Sigmoid colon (tissue), 6 donors: ENCODE measurements at regions not wholly inside any gene's neighbourhood (a gene's known extent, or its start where the extent isn't known, plus 50 kb on each side); places are given as distances from the start of the nearest gene placed in this dataset.

Source experiments
- DNase-seq: peaks from one replicate; pipeline ENCODE4 v3.0.0-alpha.2; 2019
- H3K27ac ChIP-seq, 4 donors: fragments of 200-600 bp; sonication (generic); one replicate each; pipeline ENCODE4 v1.5.1; 2016 to 2019; ENCODE audit warnings: mild to moderate bottlenecking in 1 of 4
- H3K27me3 ChIP-seq, 3 donors: fragments of 200-600 bp; sonication (generic); one replicate each; pipeline ENCODE4 v1.5.1; 2019; ENCODE audit warnings: mild to moderate bottlenecking in 1 of 3
- H3K36me3 ChIP-seq, 4 donors: fragments of 200-600 bp; sonication (generic); one replicate each; pipeline ENCODE4 v1.5.1; 2016 to 2019
- H3K4me1 ChIP-seq, 4 donors: fragments of 200-600 bp; sonication (generic); one replicate each; pipeline ENCODE4 v1.5.1; 2017 to 2019
- H3K4me3 ChIP-seq, 4 donors: fragments of 200-600 bp; sonication (generic); one replicate each; pipeline ENCODE4 v1.5.1; 2017 to 2019; ENCODE audit warnings: mild to moderate bottlenecking in 2 of 4, moderate library complexity in 1 of 4
- H3K9me3 ChIP-seq, 4 donors: fragments of 200-600 bp in 3 of 4; sonication (generic) in 3 of 4; one replicate each; pipeline versions ENCODE4 v1.5.1 to v1.6.1; 2013 to 2019
- EP300 ChIP-seq, 4 donors: sonication (generic); formaldehyde crosslinking; IDR thresholded peaks; one replicate each; pipeline ENCODE4 v1.6.1; 2017; ENCODE audit warnings: antibody characterized with exemption in 4 of 4
- POLR2A ChIP-seq, 2 donors: fragments of 450-650 bp; IDR thresholded peaks; one replicate each; pipeline ENCODE4 v1.6.1; 2016; ENCODE audit warnings: antibody characterized with exemption in 2 of 2, mild to moderate bottlenecking in 2 of 2, moderate library complexity in 2 of 2
- POLR2AphosphoS5 ChIP-seq, 4 donors: sonication (generic); formaldehyde crosslinking; IDR thresholded peaks; one replicate each; pipeline ENCODE4 v1.6.1; 2017; ENCODE audit warnings: antibody characterized with exemption in 4 of 4
- WGBS, 2 donors: extraction: QIAGEN DNeasy Blood & Tissue Kit; methylation state at CpG; one replicate each; pipeline ENCODE4 v1.1.7; 2013; 5-methylcytosine and 5-hydroxymethylcytosine counted together
- intact Hi-C: fragments of 100-400 bp; cut with DNase I; formaldehyde crosslinking; loops from one replicate; pipeline ENCODE4 v1.15.1; 2023
- TF ChIP-seq, protein P1 (sequence below), 4 experiments: fragments of 450-650 bp in 3 of 4; fragments of 200-600 bp in 1 of 4; IDR thresholded peaks; one replicate each; pipeline ENCODE4 v1.5.1; 2016 to 2019; ENCODE audit warnings: antibody characterized with exemption in 4 of 4, mild to moderate bottlenecking in 3 of 4, moderate library complexity in 2 of 4
- donor health status: healthy with polysubstance abuse.
- donor health status: healthy.

DNA sequence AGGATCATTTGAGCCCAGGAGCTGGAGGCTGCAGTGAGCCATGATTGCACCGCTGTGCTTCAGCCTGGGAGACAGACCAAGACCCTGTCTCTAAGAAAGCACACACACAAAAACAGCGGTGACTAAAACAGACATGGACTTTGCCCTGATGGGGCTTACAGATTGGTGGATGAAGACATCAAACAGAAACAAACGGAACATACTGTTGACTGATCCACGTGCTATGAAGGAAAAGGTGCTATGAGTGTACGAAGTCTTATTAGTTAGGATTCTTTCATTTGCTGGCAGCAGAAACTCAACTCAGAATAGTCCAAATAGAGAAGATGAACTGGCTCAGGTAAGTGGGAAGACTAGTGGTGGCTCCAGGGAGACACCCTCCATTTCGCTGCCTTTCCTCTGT is 309.8 kb upstream of the N4BP1 start:
- WGBS, 2 donors = 57 to 82% methylated on average over 6 of the region's 6 CpGs
- Histone ChIP-seq H3K36me3 (no peaks in the 10 kb centered on the region), H3K4me3 (no peak overlapping the region), H3K4me1 (no peaks in the 10 kb centered on the region), H3K27me3 (no peaks in the 10 kb centered on the region), H3K27ac (no peak overlapping the region), H3K9me3 (no peaks in the 10 kb centered on the region)
- intact Hi-C loops = no loop called here
- no peak for TF ChIP-seq POLR2A (IDR thresholded peaks at IDR 0.05)
- TF ChIP-seq POLR2AphosphoS5 (IDR thresholded peaks at IDR 0.05) = no peak
- no peak for TF ChIP-seq EP300 (IDR thresholded peaks at IDR 0.05)
- TF ChIP-seq, protein P1, sequence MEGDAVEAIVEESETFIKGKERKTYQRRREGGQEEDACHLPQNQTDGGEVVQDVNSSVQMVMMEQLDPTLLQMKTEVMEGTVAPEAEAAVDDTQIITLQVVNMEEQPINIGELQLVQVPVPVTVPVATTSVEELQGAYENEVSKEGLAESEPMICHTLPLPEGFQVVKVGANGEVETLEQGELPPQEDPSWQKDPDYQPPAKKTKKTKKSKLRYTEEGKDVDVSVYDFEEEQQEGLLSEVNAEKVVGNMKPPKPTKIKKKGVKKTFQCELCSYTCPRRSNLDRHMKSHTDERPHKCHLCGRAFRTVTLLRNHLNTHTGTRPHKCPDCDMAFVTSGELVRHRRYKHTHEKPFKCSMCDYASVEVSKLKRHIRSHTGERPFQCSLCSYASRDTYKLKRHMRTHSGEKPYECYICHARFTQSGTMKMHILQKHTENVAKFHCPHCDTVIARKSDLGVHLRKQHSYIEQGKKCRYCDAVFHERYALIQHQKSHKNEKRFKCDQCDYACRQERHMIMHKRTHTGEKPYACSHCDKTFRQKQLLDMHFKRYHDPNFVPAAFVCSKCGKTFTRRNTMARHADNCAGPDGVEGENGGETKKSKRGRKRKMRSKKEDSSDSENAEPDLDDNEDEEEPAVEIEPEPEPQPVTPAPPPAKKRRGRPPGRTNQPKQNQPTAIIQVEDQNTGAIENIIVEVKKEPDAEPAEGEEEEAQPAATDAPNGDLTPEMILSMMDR (IDR thresholded peaks at IDR 0.05) = no peak
- DNase-seq = no peak

GRCh38 chr16:48918520-48919258 is 308.7 kb upstream of the N4BP1 start:
- no peak overlapping the region for H3K27ac ChIP-seq
- DNase-seq = no peak
- H3K36me3 ChIP-seq = no peaks in the 10 kb centered on the region
- TF ChIP-seq POLR2AphosphoS5 (IDR thresholded peaks at IDR 0.05) (no peak), EP300 (IDR thresholded peaks at IDR 0.05) (no peak), POLR2A (IDR thresholded peaks at IDR 0.05) (no peak)
- TF ChIP-seq, protein P1 (IDR thresholded peaks at IDR 0.05) = no peak
- intact Hi-C loops = no loop called here
- no peaks in the 10 kb centered on the region for H3K9me3 ChIP-seq
- H3K4me3 ChIP-seq = no peak overlapping the region
- 61 to 71% methylated on average over 4 of the region's 4 CpGs for WGBS, 2 donors
- no peaks in the 10 kb centered on the region for H3K4me1 ChIP-seq
- no peaks in the 10 kb centered on the region for H3K27me3 ChIP-seq

- Histone ChIP-seq H3K36me3 (no peaks in the 10 kb centered on the region), H3K27ac (no peak overlapping the region), H3K4me3 (no peak overlapping the region), H3K27me3 (no peaks in the 10 kb centered on the region), H3K4me1 (peaks cover 0 to 8% (median 4%) of the 10 kb centered on the region in 4 donors), H3K9me3 (no peaks in the 10 kb centered on the region)
- DNase-seq = no peak
- intact Hi-C loops = no loop called here
- no peak for TF ChIP-seq POLR2AphosphoS5 (IDR thresholded peaks at IDR 0.05)
- no peak for TF ChIP-seq POLR2A (IDR thresholded peaks at IDR 0.05)
- no peak for TF ChIP-seq EP300 (IDR thresholded peaks at IDR 0.05)
- TF ChIP-seq, protein P1 (IDR thresholded peaks at IDR 0.05) = no peak
- WGBS, 2 donors = 10 to 55% methylated on average over 1 of the region's 1 CpG
Observed at GRCh38 chr16:48916566-48916965, 306.6 kb upstream of the N4BP1 start.

DNA sequence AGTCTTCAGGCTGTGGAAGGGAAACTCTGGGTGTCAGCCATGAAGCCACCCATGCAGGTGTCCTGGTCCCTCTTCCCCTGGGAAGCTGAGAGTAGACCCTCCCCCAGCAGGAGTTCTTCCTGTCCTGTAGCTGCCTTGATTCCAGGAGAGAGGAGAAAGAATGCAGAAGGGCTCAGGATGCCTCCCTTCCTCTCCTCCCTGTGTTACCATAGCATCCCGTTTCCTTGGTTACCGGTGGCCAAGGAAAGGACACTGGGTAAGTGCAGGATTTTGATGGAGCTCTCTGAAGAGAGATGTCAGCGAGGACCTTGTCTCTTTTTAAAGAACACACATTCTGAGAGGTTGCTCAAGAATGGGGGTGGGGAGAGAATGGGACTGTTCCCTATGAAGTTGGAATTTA is 304.1 kb upstream of the N4BP1 start:
- H3K4me3 ChIP-seq = no peak overlapping the region
- H3K27me3 ChIP-seq = no peaks in the 10 kb centered on the region
- no peak for TF ChIP-seq POLR2A (IDR thresholded peaks at IDR 0.05)
- no peak for TF ChIP-seq POLR2AphosphoS5 (IDR thresholded peaks at IDR 0.05)
- TF ChIP-seq, protein P1 (IDR thresholded peaks at IDR 0.05) = no peak
- no peak for TF ChIP-seq EP300 (IDR thresholded peaks at IDR 0.05)
- H3K4me1 ChIP-seq = peaks cover 0 to 13% (median 6%) of the 10 kb centered on the region in 4 donors
- H3K9me3 ChIP-seq = no peaks in the 10 kb centered on the region
- no peaks in the 10 kb centered on the region for H3K36me3 ChIP-seq
- no peak for DNase-seq
- intact Hi-C loops = no loop called here
- no peak overlapping the region for H3K27ac ChIP-seq
- WGBS, 2 donors = 73 to 80% methylated on average over 3 of the region's 3 CpGs

DNA sequence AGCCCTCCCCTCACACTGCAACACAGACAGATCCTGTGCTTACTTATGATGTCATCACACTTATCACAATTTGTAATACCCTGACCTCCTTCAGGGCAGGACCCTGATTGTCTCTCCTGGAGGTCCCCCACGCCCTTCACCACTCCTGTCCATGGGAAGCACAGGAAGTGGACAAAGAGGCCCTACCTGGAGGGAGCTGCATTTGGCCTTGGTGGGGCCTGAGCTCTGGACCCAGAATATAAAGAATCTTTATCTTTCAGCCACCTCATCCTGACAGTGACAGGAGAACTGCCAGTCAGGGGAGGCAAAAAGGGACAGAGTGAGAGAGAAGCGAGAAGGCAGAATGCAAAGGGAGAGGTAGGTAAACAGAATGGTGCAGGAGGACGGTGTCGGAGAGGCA is 303.4 kb upstream of the N4BP1 start:
- DNase-seq = no peak
- Histone ChIP-seq H3K27ac (no peak overlapping the region), H3K4me3 (no peak overlapping the region), H3K27me3 (no peaks in the 10 kb centered on the region), H3K4me1 (peaks cover 0 to 13% (median 6%) of the 10 kb centered on the region in 4 donors), H3K36me3 (no peaks in the 10 kb centered on the region), H3K9me3 (no peaks in the 10 kb centered on the region)
- intact Hi-C loops = no loop called here
- TF ChIP-seq POLR2AphosphoS5 (IDR thresholded peaks at IDR 0.05) (no peak), EP300 (IDR thresholded peaks at IDR 0.05) (no peak), POLR2A (IDR thresholded peaks at IDR 0.05) (no peak)
- TF ChIP-seq, protein P1 (IDR thresholded peaks at IDR 0.05) = no peak
- 44 to 63% methylated on average over 4 of the region's 4 CpGs for WGBS, 2 donors
